SK-N-SH treated with all-trans-retinoic acid at 6 μM for 48 hours (cell line): ENCODE measurements at regions not wholly inside any gene's neighbourhood (a gene's known extent, or its start where the extent isn't known, plus 50 kb on each side); places are given as distances from the start of the nearest gene placed in this dataset.

ENCODE experiments used
- BACH2 ChIP-seq: fragments of 250-450 bp; sonication (Bioruptor Pico); IDR thresholded peaks from 2 replicates; pipeline ENCODE4 v1.9.0; 2021; ENCODE audit warnings: mild to moderate bottlenecking, borderline replicate concordance
- OSR1 ChIP-seq: fragments of 250-450 bp; sonication (Bioruptor Pico); IDR thresholded peaks from 2 replicates; pipeline ENCODE4 v1.8.0; 2022; ENCODE audit warnings: moderate library complexity, mild to moderate bottlenecking, inconsistent platforms
- PATZ1 ChIP-seq: fragments of 250-450 bp; sonication (Bioruptor Pico); IDR thresholded peaks from 2 replicates; pipeline ENCODE4 v1.8.0; 2020; ENCODE audit warnings: mild to moderate bottlenecking, moderate library complexity, borderline replicate concordance
- PPARA ChIP-seq: fragments of 250-450 bp; sonication (Bioruptor Pico); IDR thresholded peaks from 2 replicates; pipeline ENCODE4 v1.5.0; 2020; ENCODE audit warnings: mild to moderate bottlenecking, borderline replicate concordance
- SNAI2 ChIP-seq: fragments of 250-450 bp; sonication (Bioruptor Pico); IDR thresholded peaks from 2 replicates; pipeline ENCODE4 v1.5.0; 2020; ENCODE audit warnings: mild to moderate bottlenecking, moderate library complexity
- TSHZ2 ChIP-seq: fragments of 250-450 bp; sonication (Bioruptor Pico); IDR thresholded peaks from 2 replicates; pipeline ENCODE4 v1.5.0; 2020; ENCODE audit warnings: mild to moderate bottlenecking, moderate library complexity
- ZC3H10 ChIP-seq: fragments of 250-450 bp; sonication (Bioruptor Pico); IDR thresholded peaks from 2 replicates; pipeline ENCODE4 v1.5.1; 2021; ENCODE audit warnings: mild to moderate bottlenecking, moderate library complexity
- ZFP3 ChIP-seq: fragments of 250-450 bp; sonication (Bioruptor Pico); IDR thresholded peaks from 2 replicates; pipeline ENCODE4 v1.5.0; 2020; ENCODE audit warnings: mild to moderate bottlenecking, moderate library complexity
- ZFP30 ChIP-seq: fragments of 450-650 bp; formaldehyde crosslinking; IDR thresholded peaks from 2 replicates; pipeline ENCODE4 v1.5.0; 2022; ENCODE audit warnings: mild to moderate bottlenecking, moderate library complexity

- TF ChIP-seq PATZ1 (CRISPR knock-in tag) (no peak), ZC3H10 (CRISPR knock-in tag) (no peak), PPARA (no peak), SNAI2 (CRISPR knock-in tag) (no peak), ZFP3 (CRISPR knock-in tag) (no peak), OSR1 (CRISPR knock-in tag) (no peak), BACH2 (CRISPR knock-in tag) (no peak), ZFP30 (CRISPR knock-in tag) (no peak), TSHZ2 (no peak)
Measured at GRCh38 chr6:15914553-15914952, 214.3 kb upstream of the MYLIP start.
